Activated naive CD4-positive, alpha-beta T cell treated with anti-CD3 and anti-CD28 coated beads, Interleukin-2, amount 50 U/mL, for 16 hours (primary cell): ENCODE measurements at regions not wholly inside any gene's neighbourhood (a gene's known extent, or its start where the extent isn't known, plus 50 kb on each side); places are given as distances from the start of the nearest gene placed in this dataset.
"Not testable (repeated sequence)": the region's sequence is repeated elsewhere in the genome, so short reads cannot be mapped to it uniquely, and the experiment has no call there.

Experiments
- DNase-seq: peaks from one replicate; pipeline ENCODE4 v3.0.0-alpha.2; 2020

- DNase-seq, result no peak
These were observed 71.6 kb upstream of the SGIP1 start for GRCh38 chr1:66462313-66462712.

GRCh38 chr1:66464351-66464750 is 69.6 kb upstream of the SGIP1 start:
- DNase-seq, result no peak

- no peak for DNase-seq
These were observed 69.2 kb upstream of the SGIP1 start for GRCh38 chr1:66464802-66465201.

- DNase-seq, result not testable (repeated sequence)
These were observed 67.3 kb upstream of the SGIP1 start for GRCh38 chr1:66466695-66467094.

GRCh38 chr1:66468722-66469121 is 65.2 kb upstream of the SGIP1 start:
- no peak for DNase-seq

- no peak for DNase-seq
These were observed 58.0 kb upstream of the SGIP1 start for GRCh38 chr1:66475940-66476339.

GRCh38 chr1:66476774-66477173 is 57.2 kb upstream of the SGIP1 start:
- DNase-seq, result no peak

GRCh38 chr1:66478116-66478515 is 55.8 kb upstream of the SGIP1 start:
- DNase-seq, result no peak

GRCh38 chr1:66480162-66480561 is 53.8 kb upstream of the SGIP1 start:
- DNase-seq, result no peak

- not testable (repeated sequence) for DNase-seq
These were observed 52.7 kb upstream of the SGIP1 start for GRCh38 chr1:66481215-66481614.
